ENCODE measurements at regions not wholly inside any gene's neighbourhood (a gene's known extent, or its start where the extent isn't known, plus 50 kb on each side); places are given as distances from the start of the nearest gene placed in this dataset.

DNA sequence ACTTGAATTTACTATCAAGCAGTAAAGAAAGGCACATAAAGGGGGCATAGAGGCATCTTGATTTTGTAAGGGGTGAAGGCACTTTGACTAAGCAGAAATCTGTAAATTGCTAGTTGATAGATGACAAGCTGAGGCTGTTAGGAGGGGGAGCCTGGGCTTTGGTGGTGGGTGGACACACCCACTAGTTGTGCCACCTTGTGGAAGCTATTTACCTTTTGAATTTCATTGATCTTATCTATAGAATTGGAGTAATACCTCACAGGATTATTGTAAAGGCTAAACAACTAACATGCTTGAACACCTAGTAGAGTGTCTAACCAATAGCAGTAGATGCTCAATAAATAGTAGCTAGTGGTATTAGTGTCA is 142.8 kb upstream of the KCNIP4 start:
- TF ChIP-seq, protein P1, sequence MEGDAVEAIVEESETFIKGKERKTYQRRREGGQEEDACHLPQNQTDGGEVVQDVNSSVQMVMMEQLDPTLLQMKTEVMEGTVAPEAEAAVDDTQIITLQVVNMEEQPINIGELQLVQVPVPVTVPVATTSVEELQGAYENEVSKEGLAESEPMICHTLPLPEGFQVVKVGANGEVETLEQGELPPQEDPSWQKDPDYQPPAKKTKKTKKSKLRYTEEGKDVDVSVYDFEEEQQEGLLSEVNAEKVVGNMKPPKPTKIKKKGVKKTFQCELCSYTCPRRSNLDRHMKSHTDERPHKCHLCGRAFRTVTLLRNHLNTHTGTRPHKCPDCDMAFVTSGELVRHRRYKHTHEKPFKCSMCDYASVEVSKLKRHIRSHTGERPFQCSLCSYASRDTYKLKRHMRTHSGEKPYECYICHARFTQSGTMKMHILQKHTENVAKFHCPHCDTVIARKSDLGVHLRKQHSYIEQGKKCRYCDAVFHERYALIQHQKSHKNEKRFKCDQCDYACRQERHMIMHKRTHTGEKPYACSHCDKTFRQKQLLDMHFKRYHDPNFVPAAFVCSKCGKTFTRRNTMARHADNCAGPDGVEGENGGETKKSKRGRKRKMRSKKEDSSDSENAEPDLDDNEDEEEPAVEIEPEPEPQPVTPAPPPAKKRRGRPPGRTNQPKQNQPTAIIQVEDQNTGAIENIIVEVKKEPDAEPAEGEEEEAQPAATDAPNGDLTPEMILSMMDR (IDR thresholded peaks at IDR 0.05; ENCODE audit: low read depth, low read length, poor library complexity, severe bottlenecking), result no peak
- TF ChIP-seq EZH2phosphoT487 (IDR thresholded peaks at IDR 0.05; ENCODE audit: borderline replicate concordance, low read length), result no peak
